Subcutaneous abdominal adipose tissue (tissue), 5 donors: ENCODE measurements at regions not wholly inside any gene's neighbourhood (a gene's known extent, or its start where the extent isn't known, plus 50 kb on each side); places are given as distances from the start of the nearest gene placed in this dataset.

Experiments
- H3K27ac ChIP-seq: one replicate; pipeline ENCODE4 v1.7.0; 2013; ENCODE audit warnings: low read depth, mild to moderate bottlenecking, inconsistent platforms, low read length, moderate library complexity
- H3K27me3 ChIP-seq, 5 donors: one replicate each; pipeline ENCODE4 v1.7.0; 2013; ENCODE audit warnings: low read length in 5 of 5, inconsistent platforms in 1 of 5; ENCODE audit not compliant: control insufficient read depth in 5 of 5, insufficient read depth in 4 of 5
- H3K36me3 ChIP-seq, 5 donors: one replicate each; pipeline ENCODE4 v1.7.0; 2013; ENCODE audit warnings: low read length in 5 of 5; ENCODE audit not compliant: control insufficient read depth in 5 of 5, insufficient read depth in 5 of 5
- H3K4me1 ChIP-seq, 5 donors: one replicate each; pipeline ENCODE4 v1.7.0; 2013; ENCODE audit warnings: low read length in 5 of 5, mild to moderate bottlenecking in 3 of 5, moderate library complexity in 1 of 5; ENCODE audit not compliant: control insufficient read depth in 5 of 5, insufficient read depth in 5 of 5
- H3K4me3 ChIP-seq, 5 donors: one replicate each; pipeline ENCODE4 v1.7.0; 2013; ENCODE audit warnings: low read length in 5 of 5, low read depth in 1 of 5
- H3K9ac ChIP-seq, 5 donors: one replicate each; pipeline ENCODE4 v1.7.0; 2013; ENCODE audit warnings: low read length in 5 of 5, mild to moderate bottlenecking in 4 of 5, moderate library complexity in 3 of 5
- H3K9me3 ChIP-seq, 5 donors: one replicate each; pipeline ENCODE4 v1.7.0; 2013; ENCODE audit warnings: low read length in 5 of 5; ENCODE audit not compliant: control insufficient read depth in 5 of 5
- donor health status: healthy.
- donor health status: healthy.
- donor health status: healthy.
- donor health status: healthy.
- donor health status: healthy.

GRCh38 chr11:130815956-130816355 lies 100.3 kb downstream of the SNX19 start:
- H3K4me3 ChIP-seq = no peak overlapping the region
- H3K9ac ChIP-seq = no peak overlapping the region
- H3K27me3 ChIP-seq = no peaks in the 10 kb centered on the region
- H3K9me3 ChIP-seq = no peaks in the 10 kb centered on the region
- H3K36me3 ChIP-seq = no peaks in the 10 kb centered on the region
- no peak overlapping the region for H3K27ac ChIP-seq
- peaks cover 3 to 13% (median 11%) of the 10 kb centered on the region in 5 donors for H3K4me1 ChIP-seq

DNA sequence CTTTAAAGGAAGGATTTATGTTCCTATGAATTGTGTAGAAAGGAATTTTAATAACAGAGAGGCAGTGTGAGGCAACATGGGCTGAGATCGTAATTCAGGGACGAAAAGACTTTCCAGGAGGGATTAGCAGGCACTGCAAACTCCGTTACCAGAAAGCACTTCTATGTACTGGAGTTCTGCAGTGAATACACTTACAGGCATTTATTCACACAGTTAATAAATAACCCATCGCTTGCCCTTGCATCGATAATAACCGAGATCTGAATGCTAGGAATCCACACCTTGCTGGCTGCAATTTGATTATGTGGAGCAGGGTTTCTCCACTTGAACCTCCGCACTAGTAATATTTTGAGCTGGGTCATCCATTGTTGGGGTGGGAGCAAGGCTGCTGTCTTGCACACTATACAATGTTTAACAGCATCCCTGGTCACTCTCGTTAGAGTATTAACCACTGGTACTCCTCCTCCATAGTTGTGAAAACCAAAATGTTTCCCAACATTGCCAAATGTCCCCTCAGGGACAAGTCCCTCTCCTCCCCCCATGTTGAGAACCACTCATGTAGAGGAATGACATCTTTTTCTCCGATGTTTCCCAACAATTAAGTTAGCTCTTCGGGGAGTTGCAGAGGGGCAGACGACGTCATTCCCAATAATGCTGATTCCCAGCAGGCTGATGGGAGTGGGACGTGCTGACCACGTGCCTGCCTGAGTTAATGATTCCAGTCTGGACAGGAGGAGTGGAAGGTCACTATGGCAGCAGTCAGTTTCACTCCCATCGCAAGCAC lies 99.5 kb downstream of the SNX19 start:
- Histone ChIP-seq H3K27ac (no peak overlapping the region), H3K4me3 (no peak overlapping the region), H3K9me3 (no peaks in the 10 kb centered on the region), H3K36me3 (no peaks in the 10 kb centered on the region), H3K9ac (no peak overlapping the region), H3K27me3 (no peaks in the 10 kb centered on the region), H3K4me1 (peaks cover 3 to 13% (median 11%) of the 10 kb centered on the region in 5 donors)

DNA sequence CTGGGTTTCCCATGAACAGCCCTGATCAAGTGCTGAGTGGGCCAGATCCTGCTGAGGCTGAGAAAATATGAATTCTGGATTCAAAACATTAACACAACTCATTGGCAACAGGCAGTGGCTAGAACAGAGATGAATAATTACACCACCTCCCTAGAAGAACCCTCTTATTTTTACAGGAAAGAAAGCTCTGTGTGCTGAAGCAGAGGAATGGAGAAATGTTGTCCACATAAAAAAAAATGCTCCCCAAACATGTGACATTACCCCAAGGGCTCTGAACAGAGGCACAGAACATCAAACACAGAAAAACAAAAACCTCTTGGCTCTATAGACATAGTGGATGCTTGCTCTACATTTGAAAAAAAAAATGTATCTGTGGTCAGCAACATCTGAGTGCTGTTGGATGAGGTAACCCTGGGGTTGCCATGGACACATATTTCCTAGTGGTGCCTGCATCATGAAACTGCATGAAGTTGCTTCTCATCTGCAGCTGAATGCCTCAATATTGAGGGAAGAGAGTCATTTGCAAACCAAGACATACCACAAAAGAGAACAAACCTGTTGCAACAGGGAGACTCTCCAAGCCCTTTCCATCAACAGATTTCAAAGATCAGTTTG lies 98.8 kb downstream of the SNX19 start:
- H3K27ac ChIP-seq = no peak overlapping the region

DNA sequence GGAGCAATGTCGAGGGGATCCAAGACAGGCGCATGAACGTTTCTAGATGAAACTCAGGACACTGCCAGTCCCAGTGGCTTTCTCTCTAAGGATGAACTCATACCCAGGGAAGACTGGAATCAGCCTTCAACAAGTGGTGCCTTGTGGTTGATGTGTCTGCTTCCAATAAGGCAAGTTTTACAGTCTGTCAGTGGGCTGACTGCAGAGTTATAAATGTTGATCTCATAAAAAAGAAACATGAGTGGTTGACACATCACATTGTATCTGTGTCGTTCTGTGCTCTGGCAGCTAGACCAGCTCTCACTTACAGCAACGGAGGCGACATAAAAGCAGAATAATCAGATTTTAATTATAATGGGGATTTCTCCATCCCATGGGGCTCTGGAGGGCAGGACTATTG lies 96.7 kb downstream of the SNX19 start:
- no peak overlapping the region for H3K4me3 ChIP-seq

More for the DNA sequence above, 98.8 kb downstream of the SNX19 start:
- peaks cover 3 to 13% (median 11%) of the 10 kb centered on the region in 5 donors for H3K4me1 ChIP-seq
- H3K9ac ChIP-seq = no peak overlapping the region
- H3K9me3 ChIP-seq = no peaks in the 10 kb centered on the region
- no peaks in the 10 kb centered on the region for H3K27me3 ChIP-seq
- H3K4me3 ChIP-seq = no peak overlapping the region
- no peaks in the 10 kb centered on the region for H3K36me3 ChIP-seq

More for the DNA sequence above, 96.7 kb downstream of the SNX19 start:
- Histone ChIP-seq H3K9me3 (no peaks in the 10 kb centered on the region), H3K36me3 (no peaks in the 10 kb centered on the region), H3K27ac (no peak overlapping the region), H3K27me3 (no peaks in the 10 kb centered on the region), H3K4me1 (peaks cover 3 to 13% (median 11%) of the 10 kb centered on the region in 5 donors), H3K9ac (no peak overlapping the region)
